Thyroid gland (tissue), 4 donors: ENCODE measurements at regions not wholly inside any gene's neighbourhood (a gene's known extent, or its start where the extent isn't known, plus 50 kb on each side); places are given as distances from the start of the nearest gene placed in this dataset.

ENCODE experiments used
- POLR2A ChIP-seq, 2 donors: fragments of 450-650 bp; IDR thresholded peaks; one replicate each; pipeline ENCODE4 v1.6.1; 2017; ENCODE audit warnings: antibody characterized with exemption in 2 of 2, mild to moderate bottlenecking in 2 of 2, moderate library complexity in 1 of 2
- TF ChIP-seq, protein P1 (sequence below), 6 experiments: fragments of 200-600 bp in 3 of 6; fragments of 450-650 bp in 3 of 6; sonication (generic) in 3 of 6; IDR thresholded peaks; one replicate each; pipeline ENCODE4 v1.5.1; 2016 to 2019; ENCODE audit warnings: antibody characterized with exemption in 6 of 6, mild to moderate bottlenecking in 2 of 6, inconsistent platforms in 1 of 6, moderate library complexity in 1 of 6

DNA sequence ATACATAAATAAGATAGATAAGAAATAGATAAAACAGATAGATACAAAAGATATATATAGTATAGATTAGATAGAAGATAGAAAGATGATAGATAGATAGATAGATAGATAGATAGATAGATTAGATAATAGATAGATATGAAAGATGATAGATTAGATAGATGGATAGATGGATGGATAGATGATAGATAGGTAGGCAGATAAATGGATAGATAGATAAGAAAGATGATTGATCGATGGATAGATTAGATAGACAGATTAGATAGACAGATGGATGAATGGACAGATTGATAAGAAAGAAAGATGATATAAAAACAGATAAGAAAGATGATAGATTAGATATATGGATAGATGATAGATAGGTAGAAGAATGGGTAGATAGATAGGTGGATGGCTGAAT is 90.3 kb downstream of the SMIM20 start:
- TF ChIP-seq, protein P1, sequence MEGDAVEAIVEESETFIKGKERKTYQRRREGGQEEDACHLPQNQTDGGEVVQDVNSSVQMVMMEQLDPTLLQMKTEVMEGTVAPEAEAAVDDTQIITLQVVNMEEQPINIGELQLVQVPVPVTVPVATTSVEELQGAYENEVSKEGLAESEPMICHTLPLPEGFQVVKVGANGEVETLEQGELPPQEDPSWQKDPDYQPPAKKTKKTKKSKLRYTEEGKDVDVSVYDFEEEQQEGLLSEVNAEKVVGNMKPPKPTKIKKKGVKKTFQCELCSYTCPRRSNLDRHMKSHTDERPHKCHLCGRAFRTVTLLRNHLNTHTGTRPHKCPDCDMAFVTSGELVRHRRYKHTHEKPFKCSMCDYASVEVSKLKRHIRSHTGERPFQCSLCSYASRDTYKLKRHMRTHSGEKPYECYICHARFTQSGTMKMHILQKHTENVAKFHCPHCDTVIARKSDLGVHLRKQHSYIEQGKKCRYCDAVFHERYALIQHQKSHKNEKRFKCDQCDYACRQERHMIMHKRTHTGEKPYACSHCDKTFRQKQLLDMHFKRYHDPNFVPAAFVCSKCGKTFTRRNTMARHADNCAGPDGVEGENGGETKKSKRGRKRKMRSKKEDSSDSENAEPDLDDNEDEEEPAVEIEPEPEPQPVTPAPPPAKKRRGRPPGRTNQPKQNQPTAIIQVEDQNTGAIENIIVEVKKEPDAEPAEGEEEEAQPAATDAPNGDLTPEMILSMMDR (IDR thresholded peaks at IDR 0.05): no peak
- no peak for TF ChIP-seq POLR2A (IDR thresholded peaks at IDR 0.05)
